Neuronal stem cell (in vitro differentiated cells): ENCODE measurements at regions not wholly inside any gene's neighbourhood (a gene's known extent, or its start where the extent isn't known, plus 50 kb on each side); places are given as distances from the start of the nearest gene placed in this dataset.

Source experiments
- DNase-seq: peaks from one replicate; pipeline ENCODE4 v3.0.0-alpha.2; 2013; ENCODE audit warnings: low spot score
- H2AFZ ChIP-seq: one replicate; pipeline ENCODE4 v1.6.1; 2013; ENCODE audit warnings: mild to moderate bottlenecking, low read length, inconsistent platforms
- H2AK5ac ChIP-seq: 2 replicates; pipeline ENCODE4 v1.6.1; 2013; ENCODE audit warnings: low read depth, mild to moderate bottlenecking, inconsistent platforms, low read length, moderate library complexity, mixed read lengths
- H2BK120ac ChIP-seq: 2 replicates; pipeline ENCODE4 v1.6.1; 2013; ENCODE audit warnings: low read depth, mild to moderate bottlenecking, inconsistent platforms, low read length, moderate library complexity, mixed read lengths
- H2BK12ac ChIP-seq: one replicate; pipeline ENCODE4 v1.6.1; 2013; ENCODE audit warnings: low read length, inconsistent platforms
- H2BK15ac ChIP-seq: 2 replicates; pipeline ENCODE4 v1.6.1; 2013; ENCODE audit warnings: mild to moderate bottlenecking, low read length, inconsistent platforms, mixed read lengths
- H2BK5ac ChIP-seq: one replicate; pipeline ENCODE4 v1.6.1; 2013; ENCODE audit warnings: inconsistent platforms, mild to moderate bottlenecking, low read length, moderate library complexity
- H3K14ac ChIP-seq: one replicate; pipeline ENCODE4 v1.6.1; 2013; ENCODE audit warnings: low read length, inconsistent platforms
- H3K18ac ChIP-seq: 2 replicates; pipeline ENCODE4 v1.6.1; 2013; ENCODE audit warnings: low read length, inconsistent platforms
- H3K23ac ChIP-seq: 2 replicates; pipeline ENCODE4 v1.6.1; 2013; ENCODE audit warnings: low read depth, mild to moderate bottlenecking, mixed read lengths, low read length, inconsistent platforms; ENCODE audit not compliant: poor library complexity
- H3K27ac ChIP-seq: replicated peaks from 3 replicates; pipeline ENCODE4 v1.5.1; 2013; ENCODE audit warnings: low read length, inconsistent platforms
- H3K27me3 ChIP-seq, 3 experiments: 2 replicates each; pipeline ENCODE4 v1.6.1; 2013; ENCODE audit warnings: low read length in 3 of 3, mild to moderate bottlenecking in 2 of 3, inconsistent platforms in 1 of 3, low read depth in 1 of 3, mixed read lengths in 1 of 3, moderate library complexity in 1 of 3; ENCODE audit not compliant: control insufficient read depth in 3 of 3, insufficient read depth in 3 of 3
- H3K36me3 ChIP-seq, 2 donors: replicated peaks in 1 of 2; 2 replicates each; pipeline ENCODE4 v1.6.1; 2013; ENCODE audit warnings: low read length in 2 of 2; ENCODE audit not compliant: control insufficient read depth in 2 of 2, insufficient read depth in 2 of 2
- H3K4ac ChIP-seq: 2 replicates; pipeline ENCODE4 v1.6.1; 2013; ENCODE audit warnings: inconsistent platforms, mild to moderate bottlenecking, low read length, moderate library complexity
- H3K4me1 ChIP-seq, 2 donors: 1 replicate in 1 of 2; 2 replicates in 1 of 2; pipeline ENCODE4 v1.6.1; 2013; ENCODE audit warnings: low read length in 2 of 2, low read depth in 1 of 2; ENCODE audit not compliant: control insufficient read depth in 2 of 2, insufficient read depth in 1 of 2
- H3K4me2 ChIP-seq: one replicate; pipeline ENCODE4 v1.6.1; 2013; ENCODE audit warnings: mild to moderate bottlenecking, low read length, inconsistent platforms; ENCODE audit not compliant: insufficient read depth, poor library complexity, severe bottlenecking
- H3K4me3 ChIP-seq, 2 donors: 2 replicates each; pipeline ENCODE4 v1.5.1; 2013; ENCODE audit warnings: low read length in 2 of 2, mild to moderate bottlenecking in 2 of 2, inconsistent platforms in 1 of 2, moderate library complexity in 1 of 2
- H3K79me1 ChIP-seq: one replicate; pipeline ENCODE4 v1.6.1; 2013; ENCODE audit warnings: low read depth, mild to moderate bottlenecking, inconsistent platforms, low read length, moderate library complexity
- H3K9ac ChIP-seq: one replicate; pipeline ENCODE4 v1.6.1; 2013; ENCODE audit warnings: mild to moderate bottlenecking, low read depth, low read length, inconsistent platforms; ENCODE audit not compliant: poor library complexity
- H3K9me3 ChIP-seq, 2 donors: replicated peaks in 1 of 2; 2 replicates each; pipeline versions ENCODE3 to v1.6.1; 2013; ENCODE audit warnings: low read length in 2 of 2, mild to moderate bottlenecking in 2 of 2, inconsistent platforms in 1 of 2, low read depth in 1 of 2, mixed read lengths in 1 of 2, moderate library complexity in 1 of 2; ENCODE audit not compliant: control insufficient read depth in 2 of 2, insufficient read depth in 1 of 2
- H4K8ac ChIP-seq: one replicate; pipeline ENCODE4 v1.6.1; 2013; ENCODE audit warnings: low read depth, mild to moderate bottlenecking, inconsistent platforms, low read length, moderate library complexity
- H4K91ac ChIP-seq: one replicate; pipeline ENCODE4 v1.6.1; 2013; ENCODE audit warnings: low read length, low read depth, mild to moderate bottlenecking, inconsistent platforms; ENCODE audit not compliant: poor library complexity
- WGBS, 2 donors: extraction: QIAGEN DNeasy Blood & Tissue Kit; methylation state at CpG; one replicate each; pipeline ENCODE4 v1.1.7; 2013; ENCODE audit warnings: missing lambda C conversion rate in 2 of 2, mixed read lengths in 1 of 2; ENCODE audit not compliant: insufficient read length in 2 of 2, insufficient replicate concordance in 1 of 2; ENCODE audit errors: extremely low coverage in 2 of 2; 5-methylcytosine and 5-hydroxymethylcytosine counted together

DNA sequence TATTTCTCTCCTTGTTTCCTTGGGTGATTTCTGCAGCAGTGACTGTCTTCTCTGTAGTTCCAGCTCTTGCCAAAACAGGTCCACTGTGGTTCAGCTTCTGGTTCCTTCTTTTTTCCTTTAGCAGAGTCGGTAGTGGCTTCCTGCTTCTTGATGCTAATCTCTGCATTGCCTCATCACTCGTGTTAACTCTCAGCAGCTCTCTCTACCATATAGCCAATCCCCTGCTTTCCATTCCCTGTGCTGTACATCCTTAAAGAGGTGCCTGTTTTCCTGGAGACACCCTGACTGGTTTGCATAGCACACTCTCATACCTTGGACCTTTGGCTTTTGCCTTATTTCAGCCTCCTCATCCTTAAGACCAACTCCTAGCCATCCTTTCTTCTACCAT lies 191.2 kb upstream of the LNX1 start:
- Histone ChIP-seq H3K23ac (no peak overlapping the region), H2BK120ac (no peak overlapping the region), H2AK5ac (no peak overlapping the region), H3K4me2 (no peak overlapping the region), H3K14ac (no peak overlapping the region), H3K4ac (no peak overlapping the region), H3K9ac (no peak overlapping the region), H2AFZ (no peak overlapping the region), H3K18ac (no peak overlapping the region), H3K79me1 (no peaks in the 10 kb centered on the region), H4K8ac (no peak overlapping the region), H2BK15ac (no peak overlapping the region), H3K27ac (no peak overlapping the region), H4K91ac (no peak overlapping the region), H3K9me3 (no peaks in the 10 kb centered on the region), H3K4me3 (no peak overlapping the region), H2BK5ac (no peak overlapping the region), H2BK12ac (no peak overlapping the region), H3K36me3 (no peaks in the 10 kb centered on the region), H3K4me1 (no peaks in the 10 kb centered on the region), H3K27me3 (no peaks in the 10 kb centered on the region)
- no peak for DNase-seq
- no CpG with 5 or more reads among the region's 2 CpGs for WGBS, 2 donors

DNA sequence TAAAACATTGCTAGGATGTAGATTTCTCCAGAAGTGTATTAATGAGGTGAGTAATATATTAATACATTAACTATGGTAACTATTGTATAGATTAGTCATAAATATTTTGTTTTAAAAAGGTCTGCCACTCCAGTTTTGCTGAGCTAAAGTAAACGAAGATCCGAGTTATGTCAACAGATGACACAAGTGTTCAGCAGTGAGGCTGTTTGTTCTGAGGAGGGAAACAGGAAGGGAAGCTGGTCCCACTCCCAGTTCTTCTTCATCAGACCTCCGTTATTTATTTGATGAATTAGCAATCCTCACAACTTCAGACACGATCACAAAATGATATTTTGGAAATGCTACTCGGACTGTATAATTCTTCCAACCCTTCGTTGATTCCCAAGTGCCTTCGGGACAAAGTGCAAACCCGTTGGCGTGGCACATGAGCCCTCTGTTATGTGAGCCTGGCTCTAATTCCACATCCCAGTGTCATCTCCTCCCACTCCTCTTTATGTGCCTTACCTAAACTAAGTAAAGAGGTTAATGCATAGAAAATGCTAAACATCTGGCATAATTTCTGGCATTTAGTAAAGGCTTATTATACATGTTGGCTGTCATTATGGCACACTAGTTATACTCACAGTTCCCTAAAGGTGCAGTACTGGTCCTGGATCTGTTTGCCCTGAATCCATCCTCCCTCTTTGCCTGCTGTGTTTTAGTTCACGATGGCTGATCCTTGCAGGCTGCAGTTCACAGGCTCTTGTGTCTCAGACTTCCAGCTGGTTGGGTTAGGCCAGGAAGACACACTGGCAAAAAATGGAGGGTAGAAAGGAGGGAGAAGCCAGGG lies 190.6 kb upstream of the LNX1 start:
- no peak overlapping the region for H4K91ac ChIP-seq
- H4K8ac ChIP-seq, result no peak overlapping the region
- H3K27ac ChIP-seq, result no peak overlapping the region
- no peak overlapping the region for H2BK15ac ChIP-seq
- DNase-seq, result no peak
- WGBS, 2 donors, result no CpG with 5 or more reads among the region's 10 CpGs
- H3K27me3 ChIP-seq, result no peaks in the 10 kb centered on the region
- H3K79me1 ChIP-seq, result no peaks in the 10 kb centered on the region
- H3K9me3 ChIP-seq, result no peaks in the 10 kb centered on the region
- H3K23ac ChIP-seq, result no peak overlapping the region
- H3K4me2 ChIP-seq, result no peak overlapping the region
- H3K14ac ChIP-seq, result no peak overlapping the region
- H3K4me3 ChIP-seq, result no peak overlapping the region
- H2BK12ac ChIP-seq, result no peak overlapping the region
- H3K9ac ChIP-seq, result no peak overlapping the region
- no peaks in the 10 kb centered on the region for H3K4me1 ChIP-seq
- no peak overlapping the region for H2BK5ac ChIP-seq
- no peaks in the 10 kb centered on the region for H3K36me3 ChIP-seq
- no peak overlapping the region for H2AK5ac ChIP-seq
- no peak overlapping the region for H2AFZ ChIP-seq
- no peak overlapping the region for H2BK120ac ChIP-seq
- no peak overlapping the region for H3K18ac ChIP-seq
- H3K4ac ChIP-seq, result no peak overlapping the region

DNA sequence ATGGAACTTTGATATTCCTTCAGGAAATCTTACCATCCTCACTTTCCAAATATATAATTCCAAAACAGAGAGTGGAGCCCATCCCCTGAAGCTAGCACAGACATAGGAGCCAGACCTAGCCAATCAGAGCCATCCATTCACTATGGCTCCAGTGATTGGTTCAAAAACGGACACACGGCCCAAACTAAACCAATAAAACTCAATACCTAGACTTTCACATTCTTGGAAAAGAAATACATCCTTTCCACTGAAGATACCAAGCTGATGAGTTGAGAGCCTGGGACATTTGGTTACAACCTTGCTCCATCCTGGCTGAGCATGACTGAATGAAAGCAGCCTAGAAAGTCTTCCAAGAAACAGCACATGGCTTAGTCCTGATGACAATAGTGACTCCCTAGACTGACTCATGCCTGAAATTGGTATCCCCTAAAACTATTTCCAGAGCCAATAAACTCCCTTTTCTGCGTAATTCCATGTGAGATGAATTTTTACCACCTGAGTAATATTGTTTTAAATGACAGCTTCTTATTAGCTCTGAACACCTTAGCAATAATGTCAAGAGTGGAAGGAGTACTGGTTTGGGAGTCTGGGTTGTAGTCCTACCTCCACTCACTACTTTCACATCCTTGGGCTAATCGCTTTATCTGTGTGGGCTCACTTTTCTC lies 189.6 kb upstream of the LNX1 start:
- no peak overlapping the region for H2BK12ac ChIP-seq
- H2BK15ac ChIP-seq, result no peak overlapping the region
- H3K4me3 ChIP-seq, result no peak overlapping the region
- no peak overlapping the region for H2AK5ac ChIP-seq
- H3K18ac ChIP-seq, result no peak overlapping the region
- H2BK120ac ChIP-seq, result no peak overlapping the region
- no peak overlapping the region for H2AFZ ChIP-seq
- WGBS, 2 donors, result no CpG with 5 or more reads among the region's 4 CpGs
- DNase-seq, result no peak
- H3K79me1 ChIP-seq, result no peaks in the 10 kb centered on the region
- no peak overlapping the region for H4K91ac ChIP-seq
- no peak overlapping the region for H3K4ac ChIP-seq
- H4K8ac ChIP-seq, result no peak overlapping the region
- no peaks in the 10 kb centered on the region for H3K27me3 ChIP-seq
- no peaks in the 10 kb centered on the region for H3K36me3 ChIP-seq
- no peak overlapping the region for H3K14ac ChIP-seq
- no peak overlapping the region for H2BK5ac ChIP-seq
- H3K23ac ChIP-seq, result no peak overlapping the region
- no peak overlapping the region for H3K4me2 ChIP-seq
- no peaks in the 10 kb centered on the region for H3K4me1 ChIP-seq
- H3K9ac ChIP-seq, result no peak overlapping the region
- no peaks in the 10 kb centered on the region for H3K9me3 ChIP-seq
- H3K27ac ChIP-seq, result no peak overlapping the region

DNA sequence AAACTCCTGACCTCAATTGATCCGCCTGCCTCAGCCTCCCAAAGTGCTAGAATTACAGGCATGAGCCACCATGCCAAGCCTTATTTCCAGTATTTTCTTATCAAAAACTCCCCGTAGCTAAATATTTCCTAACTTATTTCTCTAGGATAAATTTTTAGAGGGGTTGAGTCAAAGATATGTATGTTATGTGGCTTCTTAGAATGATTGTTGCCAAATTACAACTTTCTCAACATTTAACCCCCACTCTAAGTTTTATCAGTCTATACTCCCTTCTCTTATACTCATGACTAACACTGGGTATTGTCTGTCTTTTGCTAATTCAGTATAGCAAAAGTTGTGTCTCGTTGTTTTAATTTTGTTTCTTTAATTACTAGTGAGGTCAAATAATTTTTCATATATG lies 187.7 kb upstream of the LNX1 start:
- no CpG with 5 or more reads among the region's 3 CpGs for WGBS, 2 donors

More for the DNA sequence above, 187.7 kb upstream of the LNX1 start:
- Histone ChIP-seq H3K79me1 (no peaks in the 10 kb centered on the region), H3K4me3 (no peak overlapping the region), H3K4ac (no peak overlapping the region), H2AK5ac (no peak overlapping the region), H3K4me1 (no peaks in the 10 kb centered on the region), H2BK5ac (no peak overlapping the region), H3K23ac (no peak overlapping the region), H3K14ac (no peak overlapping the region), H2BK12ac (no peak overlapping the region), H3K4me2 (no peak overlapping the region), H4K8ac (no peak overlapping the region), H3K18ac (no peak overlapping the region), H3K9ac (no peak overlapping the region), H3K27ac (no peak overlapping the region), H2BK15ac (no peak overlapping the region), H2AFZ (no peak overlapping the region), H3K9me3 (no peaks in the 10 kb centered on the region), H3K27me3 (no peaks in the 10 kb centered on the region), H2BK120ac (no peak overlapping the region), H3K36me3 (no peaks in the 10 kb centered on the region), H4K91ac (no peak overlapping the region)
- DNase-seq, result no peak
